ENCODE measurements at regions not wholly inside any gene's neighbourhood (a gene's known extent, or its start where the extent isn't known, plus 50 kb on each side); places are given as distances from the start of the nearest gene placed in this dataset.
"Not testable (repeated sequence)": the region's sequence is repeated elsewhere in the genome, so short reads cannot be mapped to it uniquely, and the experiment has no call there.

GRCh38 chr10:16242859-16243613 is 193.8 kb upstream of the PTER start:
- H3K27ac ChIP-seq (ENCODE audit: low read depth, low read length), result no peak overlapping the region
- H3K27me3 ChIP-seq (ENCODE audit: low read length), result no peaks in the 10 kb centered on the region
- no peak for TF ChIP-seq CTCF (IDR thresholded peaks at IDR 0.05; ENCODE audit: insufficient read depth, low read length, poor library complexity, severe bottlenecking)
- no peak for TF ChIP-seq EZH2phosphoT487 (conservative IDR thresholded peaks at IDR 0.05; ENCODE audit: low read length)
- H3K9me3 ChIP-seq (ENCODE audit: insufficient read depth, low read length), result 0 out of 2 replicates have a peak, but pooled peaks cover 5% of the 10 kb centered on the region
- no peaks in the 10 kb centered on the region for H3K79me2 ChIP-seq (ENCODE audit: insufficient read depth, low read length)
- H3F3A ChIP-seq (ENCODE audit: insufficient read depth), result no peaks in the 10 kb centered on the region
- no peaks in the 10 kb centered on the region for H3K9me2 ChIP-seq (replicated peaks; ENCODE audit: insufficient read depth, low read length)
- no peaks in the 10 kb centered on the region for H3K36me3 ChIP-seq (ENCODE audit: low read length)
- no peak overlapping the region for H3K4me2 ChIP-seq (ENCODE audit: low read depth, low read length, poor library complexity, severe bottlenecking)
- no peak overlapping the region for H3K4me3 ChIP-seq (ENCODE audit: insufficient read depth, low read length, poor library complexity, severe bottlenecking)
- H4K20me1 ChIP-seq (ENCODE audit: low read depth, low read length), result no peaks in the 10 kb centered on the region
- no peak overlapping the region for H2AFZ ChIP-seq (ENCODE audit: low read depth, low read length, severe bottlenecking)
- H3K9ac ChIP-seq (ENCODE audit: low read length), result no peak overlapping the region

GRCh38 chr10:16250136-16250535 is 186.7 kb upstream of the PTER start:
- not testable (repeated sequence) for H3K4me3 ChIP-seq (ENCODE audit: insufficient read depth, low read length, poor library complexity, severe bottlenecking); H3F3A ChIP-seq (ENCODE audit: insufficient read depth); H3K36me3 ChIP-seq (ENCODE audit: low read length); H3K9me2 ChIP-seq (replicated peaks; ENCODE audit: insufficient read depth, low read length); H3K27ac ChIP-seq (ENCODE audit: low read depth, low read length); H3K9ac ChIP-seq (ENCODE audit: low read length); H2AFZ ChIP-seq (ENCODE audit: low read depth, low read length, severe bottlenecking); H3K79me2 ChIP-seq (ENCODE audit: insufficient read depth, low read length); H3K9me3 ChIP-seq (ENCODE audit: insufficient read depth, low read length); H4K20me1 ChIP-seq (ENCODE audit: low read depth, low read length); H3K27me3 ChIP-seq (ENCODE audit: low read length); H3K4me2 ChIP-seq (ENCODE audit: low read depth, low read length, poor library complexity, severe bottlenecking)

- Histone ChIP-seq H3K9me3 (ENCODE audit: insufficient read depth, low read length) (no peaks in the 10 kb centered on the region), H3F3A (ENCODE audit: insufficient read depth) (no peaks in the 10 kb centered on the region), H3K27me3 (ENCODE audit: low read length) (no peaks in the 10 kb centered on the region), H3K4me3 (ENCODE audit: insufficient read depth, low read length, poor library complexity, severe bottlenecking) (no peak overlapping the region), H3K79me2 (ENCODE audit: insufficient read depth, low read length) (no peaks in the 10 kb centered on the region), H3K27ac (ENCODE audit: low read depth, low read length) (no peak overlapping the region), H2AFZ (ENCODE audit: low read depth, low read length, severe bottlenecking) (no peak overlapping the region), H3K9me2 (replicated peaks; ENCODE audit: insufficient read depth, low read length) (no peaks in the 10 kb centered on the region), H3K4me2 (ENCODE audit: low read depth, low read length, poor library complexity, severe bottlenecking) (no peak overlapping the region), H3K9ac (ENCODE audit: low read length) (no peak overlapping the region), H4K20me1 (ENCODE audit: low read depth, low read length) (no peaks in the 10 kb centered on the region), H3K36me3 (ENCODE audit: low read length) (no peaks in the 10 kb centered on the region)
- no peak for TF ChIP-seq EZH2phosphoT487 (conservative IDR thresholded peaks at IDR 0.05; ENCODE audit: low read length)
- no peak for TF ChIP-seq CTCF (IDR thresholded peaks at IDR 0.05; ENCODE audit: insufficient read depth, low read length, poor library complexity, severe bottlenecking)
Observed at GRCh38 chr10:16256336-16256735, 180.5 kb upstream of the PTER start.

GRCh38 chr10:16258291-16259040 is 178.3 kb upstream of the PTER start:
- H3F3A ChIP-seq (ENCODE audit: insufficient read depth), result no peaks in the 10 kb centered on the region
- no peaks in the 10 kb centered on the region for H4K20me1 ChIP-seq (ENCODE audit: low read depth, low read length)
- TF ChIP-seq EZH2phosphoT487 (conservative IDR thresholded peaks at IDR 0.05; ENCODE audit: low read length), result no peak
- TF ChIP-seq CTCF (IDR thresholded peaks at IDR 0.05; ENCODE audit: insufficient read depth, low read length, poor library complexity, severe bottlenecking), result no peak
- no peaks in the 10 kb centered on the region for H3K9me3 ChIP-seq (ENCODE audit: insufficient read depth, low read length)
- no peaks in the 10 kb centered on the region for H3K79me2 ChIP-seq (ENCODE audit: insufficient read depth, low read length)
- no peak overlapping the region for H3K9ac ChIP-seq (ENCODE audit: low read length)
- H3K4me2 ChIP-seq (ENCODE audit: low read depth, low read length, poor library complexity, severe bottlenecking), result no peak overlapping the region
- no peak overlapping the region for H2AFZ ChIP-seq (ENCODE audit: low read depth, low read length, severe bottlenecking)
- H3K9me2 ChIP-seq (replicated peaks; ENCODE audit: insufficient read depth, low read length), result no peaks in the 10 kb centered on the region
- H3K27ac ChIP-seq (ENCODE audit: low read depth, low read length), result no peak overlapping the region
- no peaks in the 10 kb centered on the region for H3K27me3 ChIP-seq (ENCODE audit: low read length)
- H3K4me3 ChIP-seq (ENCODE audit: insufficient read depth, low read length, poor library complexity, severe bottlenecking), result no peak overlapping the region
- H3K36me3 ChIP-seq (ENCODE audit: low read length), result no peaks in the 10 kb centered on the region

All from SU-DHL-6 (cell line).